Lower lobe of right lung (tissue), 2 donors: ENCODE measurements at regions not wholly inside any gene's neighbourhood (a gene's known extent, or its start where the extent isn't known, plus 50 kb on each side); places are given as distances from the start of the nearest gene placed in this dataset.

Experiments
- ATAC-seq, 2 donors: fragments of 200-7000 bp; cut with Tn5 transposase; one replicate each; pipeline ENCODE4 v1.9.1; 2020 to 2022; ENCODE audit warnings: mild to moderate bottlenecking in 2 of 2, moderate library complexity in 2 of 2
- DNase-seq: peaks from one replicate; pipeline ENCODE4 v3.0.0-alpha.2; 2020
- H3K27ac ChIP-seq: fragments of 200-600 bp; one replicate; pipeline ENCODE4 v1.8.0; 2022
- H3K27me3 ChIP-seq: fragments of 200-600 bp; one replicate; pipeline ENCODE4 v1.8.0; 2022; ENCODE audit warnings: low read depth
- H3K36me3 ChIP-seq: fragments of 200-600 bp; one replicate; pipeline ENCODE4 v1.8.0; 2022; ENCODE audit warnings: mild to moderate bottlenecking
- H3K4me1 ChIP-seq: fragments of 200-600 bp; one replicate; pipeline ENCODE4 v1.8.0; 2022
- H3K4me3 ChIP-seq: fragments of 200-600 bp; one replicate; pipeline ENCODE4 v1.8.0; 2022; ENCODE audit warnings: mild to moderate bottlenecking
- H3K9me3 ChIP-seq: fragments of 200-600 bp; one replicate; pipeline ENCODE4 v1.8.0; 2022
- CTCF ChIP-seq: fragments of 200-600 bp; IDR thresholded peaks from one replicate; pipeline ENCODE4 v1.8.0; 2022; ENCODE audit warnings: antibody characterized with exemption, mild to moderate bottlenecking
- intact Hi-C: fragments of 100-400 bp; cut with DNase I; formaldehyde crosslinking; loops from one replicate; pipeline ENCODE4 v1.11.0; 2022
- donor health status: DM: no; HTN: yes; CAD: no; lungs with severe emphysema.

DNA sequence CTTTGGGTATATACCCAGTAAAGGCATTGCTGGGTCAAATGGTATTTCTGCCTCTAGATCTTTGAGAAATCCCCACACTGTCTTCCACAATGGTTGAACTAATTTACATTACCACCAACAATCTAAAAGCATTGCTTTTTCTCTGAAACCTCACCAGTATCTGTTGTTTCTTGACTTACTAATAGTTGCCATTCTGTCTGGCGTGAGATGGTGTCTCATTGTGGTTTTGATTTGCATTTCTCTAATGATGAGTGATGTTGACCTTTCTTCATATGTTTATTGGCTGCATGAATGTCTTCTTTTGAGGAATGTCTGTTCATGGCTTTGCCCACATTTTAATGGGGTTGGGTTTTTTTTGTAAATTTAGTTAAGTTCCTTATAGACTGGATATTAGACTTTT, 382.6 kb upstream of the ZNF804A start:
- ATAC-seq = no peak
- no peak for TF ChIP-seq CTCF
- intact Hi-C loops = no loop called here

GRCh38 chr2:184256611-184257010, 341.7 kb upstream of the ZNF804A start:
- ATAC-seq = no peak

More for the DNA sequence above, 382.6 kb upstream of the ZNF804A start:
- no peaks in the 10 kb centered on the region for H3K4me1 ChIP-seq
- no peaks in the 10 kb centered on the region for H3K36me3 ChIP-seq
- no peak for DNase-seq
- H3K9me3 ChIP-seq = no peaks in the 10 kb centered on the region
- H3K27me3 ChIP-seq = no peaks in the 10 kb centered on the region
- no peak overlapping the region for H3K27ac ChIP-seq
- no peak overlapping the region for H3K4me3 ChIP-seq

GRCh38 chr2:184261331-184261730, 337.0 kb upstream of the ZNF804A start:
- no peak for TF ChIP-seq CTCF
- ATAC-seq = no peak
- no peaks in the 10 kb centered on the region for H3K27me3 ChIP-seq
- H3K4me3 ChIP-seq = no peak overlapping the region
- intact Hi-C loops = no loop called here
- no peak overlapping the region for H3K27ac ChIP-seq
- no peaks in the 10 kb centered on the region for H3K9me3 ChIP-seq
- no peaks in the 10 kb centered on the region for H3K4me1 ChIP-seq
- no peaks in the 10 kb centered on the region for H3K36me3 ChIP-seq
- no peak for DNase-seq

More at GRCh38 chr2:184256611-184257010, 341.7 kb upstream of the ZNF804A start:
- Histone ChIP-seq H3K36me3 (no peaks in the 10 kb centered on the region), H3K4me1 (no peaks in the 10 kb centered on the region), H3K27ac (no peak overlapping the region), H3K27me3 (no peaks in the 10 kb centered on the region), H3K9me3 (no peaks in the 10 kb centered on the region), H3K4me3 (no peak overlapping the region)
- intact Hi-C loops = no loop called here
- no peak for TF ChIP-seq CTCF
- no peak for DNase-seq

GRCh38 chr2:184261818-184262217, 336.5 kb upstream of the ZNF804A start:
- no peaks in the 10 kb centered on the region for H3K36me3 ChIP-seq
- H3K27me3 ChIP-seq = no peaks in the 10 kb centered on the region
- no peak for DNase-seq
- H3K4me1 ChIP-seq = no peaks in the 10 kb centered on the region
- intact Hi-C loops = no loop called here
- no peak overlapping the region for H3K4me3 ChIP-seq
- no peak for TF ChIP-seq CTCF
- ATAC-seq = no peak
- no peak overlapping the region for H3K27ac ChIP-seq
- H3K9me3 ChIP-seq = no peaks in the 10 kb centered on the region

DNA sequence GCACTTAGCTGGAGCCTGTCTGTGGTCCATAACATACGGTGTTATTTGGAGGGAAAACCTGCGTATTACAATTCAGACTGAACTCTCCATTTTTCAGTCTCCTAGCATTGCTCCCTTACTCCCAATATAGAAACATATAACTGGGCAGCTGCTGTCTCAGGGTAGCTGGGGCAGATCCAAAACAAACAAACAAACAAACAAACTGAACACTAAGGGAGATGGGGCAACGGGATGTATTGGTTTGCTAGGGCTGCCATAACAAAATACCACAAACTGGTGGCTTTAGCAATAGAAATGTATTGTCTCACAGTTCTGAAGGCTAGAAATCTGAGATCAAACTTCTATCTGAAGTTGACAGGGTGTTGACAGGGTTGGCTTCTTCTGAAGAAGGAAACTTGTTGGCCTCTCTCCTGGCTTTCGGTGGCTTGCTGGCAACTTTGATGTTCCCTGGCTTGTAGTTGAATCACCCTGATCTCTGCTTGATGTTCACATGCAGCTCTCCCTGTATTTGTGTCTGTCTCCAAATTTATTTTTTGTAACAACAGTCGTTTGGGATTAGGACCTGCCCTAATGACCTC, 329.3 kb upstream of the ZNF804A start:
- intact Hi-C loops = no loop called here
- ATAC-seq = no peak
- no peaks in the 10 kb centered on the region for H3K4me1 ChIP-seq

More for the DNA sequence above, 329.3 kb upstream of the ZNF804A start:
- Histone ChIP-seq H3K27me3 (no peaks in the 10 kb centered on the region), H3K27ac (no peak overlapping the region), H3K9me3 (no peaks in the 10 kb centered on the region), H3K4me3 (no peak overlapping the region), H3K36me3 (no peaks in the 10 kb centered on the region)
- TF ChIP-seq CTCF = no peak
- no peak for DNase-seq
